ENCODE measurements at regions not wholly inside any gene's neighbourhood (a gene's known extent, or its start where the extent isn't known, plus 50 kb on each side); places are given as distances from the start of the nearest gene placed in this dataset.

GRCh38 chr13:109968876-109969577 is 182.6 kb upstream of the IRS2 start:
- Mint-ChIP-seq H3K4me1 (no peaks in the 10 kb centered on the region), H3K27me3 (ENCODE audit: low read depth) (peaks cover 9% of the 10 kb centered on the region), H3K9me3 (peaks cover 16% of the 10 kb centered on the region), H3K4me3 (no peak overlapping the region), H3K27ac (no peak overlapping the region), H3K36me3 (ENCODE audit: low read depth) (peaks cover 4% of the 10 kb centered on the region)
- TF ChIP-seq CTCF (IDR thresholded peaks at IDR 0.05; ENCODE audit: unreplicated experiment in 3 of 3), result no peak

GRCh38 chr13:109963960-109964563 is 177.7 kb upstream of the IRS2 start:
- Mint-ChIP-seq H3K9me3 (peaks cover 6% of the 10 kb centered on the region), H3K4me3 (no peak overlapping the region), H3K27me3 (ENCODE audit: low read depth) (peaks cover 3% of the 10 kb centered on the region), H3K27ac (no peak overlapping the region), H3K4me1 (no peaks in the 10 kb centered on the region), H3K36me3 (ENCODE audit: low read depth) (no peaks in the 10 kb centered on the region)
- no peak for TF ChIP-seq CTCF (IDR thresholded peaks at IDR 0.05; ENCODE audit: unreplicated experiment in 3 of 3)

DNA sequence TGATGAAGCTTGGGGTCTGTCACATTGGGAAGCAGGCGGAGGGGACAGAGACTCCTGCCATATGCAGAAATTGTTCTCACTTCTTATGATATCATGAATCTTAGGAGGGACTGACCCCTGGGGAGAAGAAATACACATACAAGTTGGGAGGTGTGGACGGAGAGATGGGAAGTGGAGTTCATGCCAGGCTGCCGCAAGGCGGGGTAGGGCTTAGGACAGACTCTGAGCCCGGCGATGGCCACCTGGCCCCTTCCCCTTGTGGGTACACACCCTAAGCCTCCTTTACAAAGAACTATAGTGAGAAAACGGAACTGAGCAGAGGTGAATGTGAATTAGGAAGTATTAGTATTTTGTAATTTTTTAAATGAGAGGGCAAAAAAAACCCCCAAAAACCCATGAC is 177.0 kb upstream of the IRS2 start:
- Mint-ChIP-seq H3K9me3 (peaks cover 8% of the 10 kb centered on the region), H3K36me3 (ENCODE audit: low read depth) (no peaks in the 10 kb centered on the region), H3K4me3 (no peak overlapping the region), H3K4me1 (no peaks in the 10 kb centered on the region), H3K27me3 (ENCODE audit: low read depth) (no peaks in the 10 kb centered on the region), H3K27ac (no peak overlapping the region)
- no peak for TF ChIP-seq CTCF (IDR thresholded peaks at IDR 0.05; ENCODE audit: unreplicated experiment in 3 of 3)

GRCh38 chr13:109959903-109960302 is 173.5 kb upstream of the IRS2 start:
- H3K4me3 Mint-ChIP-seq, result no peak overlapping the region
- no peak for TF ChIP-seq CTCF (IDR thresholded peaks at IDR 0.05; ENCODE audit: unreplicated experiment in 3 of 3)
- H3K36me3 Mint-ChIP-seq (ENCODE audit: low read depth), result no peaks in the 10 kb centered on the region
- H3K27ac Mint-ChIP-seq, result no peak overlapping the region
- no peaks in the 10 kb centered on the region for H3K27me3 Mint-ChIP-seq (ENCODE audit: low read depth)
- H3K9me3 Mint-ChIP-seq, result peaks cover 16% of the 10 kb centered on the region
- H3K4me1 Mint-ChIP-seq, result no peaks in the 10 kb centered on the region

DNA sequence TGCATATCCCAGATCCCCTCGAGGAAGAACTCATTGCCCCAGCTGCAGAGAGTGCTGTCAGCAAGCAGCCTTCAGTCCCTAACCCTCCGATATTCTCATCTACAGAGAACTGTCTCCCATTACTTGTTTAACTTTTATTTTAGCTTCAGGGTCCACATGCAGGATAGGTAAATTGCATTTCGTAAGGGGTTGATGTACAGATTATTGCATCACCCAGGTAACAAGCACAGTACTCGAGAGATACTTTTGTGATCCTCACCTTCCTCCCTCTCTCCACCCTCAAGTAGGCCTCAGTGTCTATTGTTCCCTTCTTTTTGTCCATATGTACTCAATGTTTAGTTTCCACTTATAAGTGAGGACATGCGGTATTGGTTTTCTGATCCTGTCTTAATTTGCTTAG is 171.5 kb upstream of the IRS2 start:
- peaks cover 16% of the 10 kb centered on the region for H3K9me3 Mint-ChIP-seq
- no peak for TF ChIP-seq CTCF (IDR thresholded peaks at IDR 0.05; ENCODE audit: unreplicated experiment in 3 of 3)
- H3K4me1 Mint-ChIP-seq, result no peaks in the 10 kb centered on the region
- no peaks in the 10 kb centered on the region for H3K27me3 Mint-ChIP-seq (ENCODE audit: low read depth)
- H3K27ac Mint-ChIP-seq, result no peak overlapping the region
- no peaks in the 10 kb centered on the region for H3K36me3 Mint-ChIP-seq (ENCODE audit: low read depth)
- H3K4me3 Mint-ChIP-seq, result no peak overlapping the region

DNA sequence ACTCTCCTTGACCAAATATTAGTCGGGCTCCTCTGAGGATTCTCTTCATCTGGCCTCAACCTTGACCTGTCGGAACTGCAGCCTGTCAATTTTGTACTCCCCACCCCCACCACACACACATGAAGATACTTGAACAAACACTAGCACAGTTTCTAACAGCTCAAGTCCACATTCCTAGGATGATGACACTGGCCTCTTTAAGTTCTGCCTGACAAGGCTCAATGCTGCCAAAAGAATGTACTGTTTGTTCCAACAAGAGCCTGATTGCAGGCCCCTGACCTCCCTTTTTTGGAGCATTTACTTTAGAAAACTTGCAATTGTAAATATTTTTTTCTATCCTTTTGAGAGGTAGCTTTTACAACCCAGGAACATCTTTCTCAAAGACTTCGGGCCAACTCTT is 169.2 kb upstream of the IRS2 start:
- H3K27me3 Mint-ChIP-seq (ENCODE audit: low read depth), result no peaks in the 10 kb centered on the region

More for the DNA sequence above, 169.2 kb upstream of the IRS2 start:
- no peak for TF ChIP-seq CTCF (IDR thresholded peaks at IDR 0.05; ENCODE audit: unreplicated experiment in 3 of 3)
- no peak overlapping the region for H3K4me3 Mint-ChIP-seq
- H3K4me1 Mint-ChIP-seq, result no peaks in the 10 kb centered on the region
- no peaks in the 10 kb centered on the region for H3K36me3 Mint-ChIP-seq (ENCODE audit: low read depth)
- H3K27ac Mint-ChIP-seq, result no peak overlapping the region
- H3K9me3 Mint-ChIP-seq, result peaks cover 16% of the 10 kb centered on the region

All from nephron (organoid).